B cell (primary cell): ENCODE measurements at regions not wholly inside any gene's neighbourhood (a gene's known extent, or its start where the extent isn't known, plus 50 kb on each side); places are given as distances from the start of the nearest gene placed in this dataset.

Experiments
- ATAC-seq: fragments of 200-7000 bp; cut with Tn5 transposase; one replicate; pipeline ENCODE4 v1.10.0; 2021; ENCODE audit warnings: low read depth, mild to moderate bottlenecking, moderate number of reproducible peaks, moderate library complexity
- CTCF ChIA-PET: fragments of 350-600 bp; sonication (Branson Sonifier 250); formaldehyde crosslinking; loops from one replicate; lab custom pipeline; 2021; ENCODE audit warnings: antibody characterized with exemption, inconsistent platforms; lab: Charles Lee
- POLR2A ChIA-PET: fragments of 350-600 bp; sonication (Branson Sonifier 250); formaldehyde crosslinking; loops from one replicate; lab custom pipeline; 2021; ENCODE audit warnings: antibody characterized with exemption; lab: Charles Lee
- DNase-seq: peaks from one replicate; pipeline ENCODE4 v3.0.0; 2013
- H2AFZ ChIP-seq: 2 replicates; pipeline ENCODE4 v1.6.1; 2012; ENCODE audit warnings: mild to moderate bottlenecking, low read depth, low read length; ENCODE audit not compliant: insufficient read depth, poor library complexity, severe bottlenecking
- H3K27ac ChIP-seq, 2 donors: 1 replicate in 1 of 2; 2 replicates in 1 of 2; pipeline ENCODE4 v1.5.1; 2012 to 2013; ENCODE audit warnings: low read length in 2 of 2, mild to moderate bottlenecking in 2 of 2, moderate library complexity in 1 of 2
- H3K27me3 ChIP-seq, 4 experiments: fragments of 200-600 bp in 1 of 4; sonication (generic) in 1 of 4; replicated peaks in 1 of 4; 1 replicate in 2 of 4; 2 replicates in 2 of 4; pipeline versions ENCODE4 v1.6.1 to v1.7.0; 2013 to 2016; ENCODE audit warnings: low read length in 3 of 4, mild to moderate bottlenecking in 2 of 4, mixed read lengths in 1 of 4, moderate library complexity in 1 of 4; ENCODE audit not compliant: insufficient read depth in 4 of 4, control insufficient read depth in 3 of 4; ENCODE audit errors: control extremely low read depth in 1 of 4
- H3K36me3 ChIP-seq, 2 experiments: replicated peaks in 1 of 2; 1 replicate in 1 of 2; 2 replicates in 1 of 2; pipeline versions ENCODE4 v1.6.1 to v1.7.1; 2013; ENCODE audit warnings: low read length in 1 of 2; ENCODE audit not compliant: insufficient read depth in 2 of 2, control insufficient read depth in 1 of 2; ENCODE audit errors: control extremely low read depth in 1 of 2, extremely low read depth in 1 of 2
- H3K4me1 ChIP-seq, 2 donors: fragments of 200-600 bp in 1 of 2; sonication (generic) in 1 of 2; 1 replicate in 1 of 2; 2 replicates in 1 of 2; pipeline versions ENCODE4 v1.5.1 to v1.6.1; 2013 to 2017; ENCODE audit warnings: low read length in 2 of 2; ENCODE audit not compliant: control insufficient read depth in 2 of 2, insufficient read depth in 2 of 2
- H3K4me2 ChIP-seq: replicated peaks from 2 replicates; pipeline ENCODE3; 2012; ENCODE audit warnings: mild to moderate bottlenecking, low read depth, low read length; ENCODE audit not compliant: poor library complexity, severe bottlenecking
- H3K4me3 ChIP-seq, 5 experiments: fragments of 200-600 bp in 1 of 5; sonication (generic) in 1 of 5; 1 replicate in 3 of 5; 2 replicates in 2 of 5; pipeline versions ENCODE4 v1.5.1 to v1.7.0; 2011 to 2016; ENCODE audit warnings: low read length in 4 of 5, mild to moderate bottlenecking in 4 of 5, low read depth in 2 of 5, control low read depth in 1 of 5, moderate library complexity in 1 of 5; ENCODE audit not compliant: insufficient read depth in 1 of 5; ENCODE audit errors: control extremely low read depth in 1 of 5, extremely low read depth in 1 of 5
- H3K79me2 ChIP-seq: fragments of 200-600 bp; sonication (generic); one replicate; pipeline ENCODE4 v1.6.0; 2016; ENCODE audit warnings: low read length; ENCODE audit not compliant: control insufficient read depth, insufficient read depth
- H3K9ac ChIP-seq: fragments of 200-600 bp; sonication (generic); 2 replicates; pipeline ENCODE4 v1.6.1; 2017; ENCODE audit warnings: mild to moderate bottlenecking, low read length, moderate library complexity
- H3K9me3 ChIP-seq, 3 donors: one replicate each; pipeline versions ENCODE4 v1.6.1 to v1.7.1; 2013; ENCODE audit warnings: low read length in 2 of 3; ENCODE audit not compliant: control insufficient read depth in 2 of 3, insufficient read depth in 1 of 3; ENCODE audit errors: control extremely low read depth in 1 of 3
- H4K20me1 ChIP-seq: 2 replicates; pipeline ENCODE4 v1.6.0; 2012; ENCODE audit warnings: mild to moderate bottlenecking, low read length; ENCODE audit not compliant: insufficient read depth, control insufficient read depth, poor library complexity, severe bottlenecking
- H3K27ac Mint-ChIP-seq: one replicate; pipeline ENCODE4 v1.8.0; 2021; ENCODE audit warnings: mixed read lengths
- H3K27me3 Mint-ChIP-seq: one replicate; pipeline ENCODE4 v1.8.0; 2021; ENCODE audit warnings: mixed read lengths
- H3K4me1 Mint-ChIP-seq: one replicate; pipeline ENCODE4 v1.8.0; 2021; ENCODE audit warnings: mixed read lengths
- H3K4me3 Mint-ChIP-seq: one replicate; pipeline ENCODE4 v1.8.0; 2021; ENCODE audit warnings: mixed read lengths
- H3K9me3 Mint-ChIP-seq: one replicate; pipeline ENCODE4 v1.8.0; 2022; ENCODE audit warnings: mixed read lengths; ENCODE audit not compliant: insufficient read depth
- CTCF ChIP-seq: fragments of 200-600 bp; IDR thresholded peaks from one replicate; pipeline ENCODE4 v1.8.0; 2022; ENCODE audit warnings: antibody characterized with exemption, mild to moderate bottlenecking
- EZH2 ChIP-seq: IDR thresholded peaks from 2 replicates; pipeline ENCODE4 v1.6.1; 2012; ENCODE audit warnings: borderline replicate concordance, low read depth, mild to moderate bottlenecking, moderate library complexity, low read length; ENCODE audit not compliant: insufficient read depth, poor library complexity, severe bottlenecking
- whole genome bisulfite sequencing: methylation state at CpG from one replicate; pipeline ENCODE4 v1.1.5; 2013; ENCODE audit warnings: missing lambda C conversion rate; ENCODE audit not compliant: insufficient coverage; 5-methylcytosine and 5-hydroxymethylcytosine counted together
- intact Hi-C: fragments of 100-400 bp; cut with micrococcal nuclease; formaldehyde crosslinking; loops from one replicate; pipeline ENCODE4 v1.10.0; 2022

GRCh38 chr10:51020200-51020599, 54.1 kb upstream of the PRKG1 start:
- H3K4me3 Mint-ChIP-seq, result no peak overlapping the region
- Histone ChIP-seq H3K36me3 (no peaks in the 10 kb centered on the region), H3K27me3 (no peaks in the 10 kb centered on the region), H3K4me2 (no peak overlapping the region), H3K4me1 (peaks cover 0 to 3% of the 10 kb centered on the region in 2 donors), H3K79me2 (no peaks in the 10 kb centered on the region), H3K9ac (no peak overlapping the region), H4K20me1 (no peaks in the 10 kb centered on the region), H2AFZ (no peak overlapping the region), H3K27ac (no peak overlapping the region), H3K9me3 (no peaks in the 10 kb centered on the region), H3K4me3 (no peak overlapping the region)
- H3K4me1 Mint-ChIP-seq, result peaks cover 5% of the 10 kb centered on the region
- CTCF ChIA-PET, result no interaction called here
- H3K27ac Mint-ChIP-seq, result no peak overlapping the region
- POLR2A ChIA-PET, result no interaction called here
- H3K27me3 Mint-ChIP-seq, result no peaks in the 10 kb centered on the region
- no peak for ATAC-seq
- no peak for TF ChIP-seq EZH2
- TF ChIP-seq CTCF, result no peak
- 88% methylated on average over 1 of the region's 5 CpGs for WGBS
- intact Hi-C loops, result no loop called here
- H3K9me3 Mint-ChIP-seq, result no peaks in the 10 kb centered on the region
- DNase-seq, result no peak

GRCh38 chr10:51022933-51023585, 51.2 kb upstream of the PRKG1 start:
- intact Hi-C loops, result no loop called here
- no peaks in the 10 kb centered on the region for H3K79me2 ChIP-seq
- TF ChIP-seq EZH2 (no peak), CTCF (no peak)
- Mint-ChIP-seq H3K4me1 (no peaks in the 10 kb centered on the region), H3K9me3 (no peaks in the 10 kb centered on the region), H3K4me3 (no peak overlapping the region), H3K27me3 (no peaks in the 10 kb centered on the region), H3K27ac (no peak overlapping the region)
- ChIA-PET POLR2A (no interaction called here), CTCF (interaction anchor here (1.5 kb wide), 1 partner anchor 11 kb away, joined by 3 read pairs; no protein-coding TSS in a partner anchor)
- no peaks in the 10 kb centered on the region for H3K9me3 ChIP-seq
- no peak overlapping the region for H3K27ac ChIP-seq
- no peak overlapping the region for H2AFZ ChIP-seq
- no peaks in the 10 kb centered on the region for H3K27me3 ChIP-seq
- no peak for ATAC-seq
- no peaks in the 10 kb centered on the region for H3K36me3 ChIP-seq
- no peaks in the 10 kb centered on the region for H4K20me1 ChIP-seq
- H3K4me3 ChIP-seq, result no peak overlapping the region
- WGBS, result no CpG with 5 or more reads among the region's 5 CpGs
- no peaks in the 10 kb centered on the region for H3K4me1 ChIP-seq
- no peak overlapping the region for H3K9ac ChIP-seq
- H3K4me2 ChIP-seq, result no peak overlapping the region
- DNase-seq, result no peak
